A549 (cell line): ENCODE measurements at regions not wholly inside any gene's neighbourhood (a gene's known extent, or its start where the extent isn't known, plus 50 kb on each side); places are given as distances from the start of the nearest gene placed in this dataset.

Source experiments
- ATAC-seq, 2 experiments: fragments of 200-7000 bp in 1 of 2; fragments of >200 bp in 1 of 2; cut with Nextera tagmentation in 1 of 2; cut with Tn5 transposase in 1 of 2; 3 replicates each; pipeline versions ENCODE4 v1.8.0 to v1.9.1; 2018 to 2020; ENCODE audit warnings: mild to moderate bottlenecking in 1 of 2, moderate library complexity in 1 of 2
- CTCF ChIA-PET: fragments of 300-600 bp; sonication (Branson Sonifier 250); formaldehyde crosslinking; extraction: SDS; loops from one replicate; lab custom pipeline; 2021; ENCODE audit warnings: antibody characterized with exemption, inconsistent platforms; lab: Yijun Ruan, JAX
- POLR2A ChIA-PET: fragments of 350-600 bp; formaldehyde crosslinking; extraction: SDS; loops from one replicate; lab custom pipeline; 2021; ENCODE audit warnings: antibody characterized with exemption, inconsistent platforms; lab: Yijun Ruan, JAX
- DNase-seq, 2 experiments: peaks; one replicate each; pipeline versions ENCODE4 v3.0.0 to v3.0.0-alpha.2; 2011 to 2016; ENCODE audit warnings: low read depth in 1 of 2, low spot score in 1 of 2
- FAIRE-seq: peaks from 2 replicates; lab custom pipeline; 2011; peaks lifted over from hg19 to GRCh38; lab: Jason Lieb, UNC
- H3K27ac ChIP-seq, 2 experiments: fragments of >200 bp; sonication (Bioruptor Twin); formaldehyde crosslinking; 3 replicates each; pipeline ENCODE4 v1.5.1; 2016 to 2017
- H3K4me1 ChIP-seq: fragments of >200 bp; sonication (Bioruptor Twin); formaldehyde crosslinking; 3 replicates; pipeline ENCODE4 v1.6.1; 2016
- H3K4me2 ChIP-seq: fragments of >200 bp; sonication (Bioruptor Twin); formaldehyde crosslinking; 3 replicates; pipeline ENCODE4 v1.6.1; 2016
- H3K4me3 ChIP-seq: fragments of >200 bp; sonication (Bioruptor Twin); formaldehyde crosslinking; 3 replicates; pipeline ENCODE4 v1.5.1; 2016
- H3K9me3 ChIP-seq: fragments of >200 bp; sonication (Bioruptor Twin); formaldehyde crosslinking; 3 replicates; pipeline ENCODE4 v1.6.1; 2016
- BHLHE40 ChIP-seq: IDR thresholded peaks from 2 replicates; pipeline ENCODE4 v1.6.1; 2012; ENCODE audit warnings: low read depth, low read length, inconsistent platforms
- CTCF ChIP-seq: fragments of >200 bp; sonication (Bioruptor Twin); formaldehyde crosslinking; IDR thresholded peaks from 3 replicates; pipeline ENCODE4 v1.5.1; 2016
- EHF ChIP-seq: fragments of 250-450 bp; sonication (Bioruptor Pico); IDR thresholded peaks from 2 replicates; pipeline ENCODE4 v1.5.0; 2020; ENCODE audit warnings: mild to moderate bottlenecking
- EHMT2 ChIP-seq: fragments of 200-600 bp; sonication (generic); IDR thresholded peaks from 2 replicates; pipeline ENCODE4 v1.6.1; 2016; ENCODE audit warnings: antibody characterized with exemption, low read depth, mild to moderate bottlenecking, moderate library complexity
- FOSB ChIP-seq: fragments of 250-450 bp; sonication (Bioruptor Pico); IDR thresholded peaks from 2 replicates; pipeline ENCODE4 v1.5.0; 2020; ENCODE audit warnings: mild to moderate bottlenecking, moderate library complexity
- FOSL2 ChIP-seq, 2 experiments: fragments of 450-650 bp in 1 of 2; fragments of >200 bp in 1 of 2; sonication (Bioruptor Twin) in 1 of 2; formaldehyde crosslinking; IDR thresholded peaks; 2 replicates each; pipeline versions ENCODE4 v1.5.0 to v1.6.1; 2016 to 2020; ENCODE audit warnings: mild to moderate bottlenecking in 1 of 2, moderate library complexity in 1 of 2
- HDAC2 ChIP-seq: fragments of 200-600 bp; sonication (generic); IDR thresholded peaks from 2 replicates; pipeline ENCODE4 v1.6.1; 2016
- HES2 ChIP-seq: fragments of >200 bp; sonication (Bioruptor Twin); formaldehyde crosslinking; IDR thresholded peaks from 2 replicates; pipeline ENCODE4 v1.6.1; 2016
- HMGXB4 ChIP-seq: fragments of 250-450 bp; sonication (Bioruptor Pico); IDR thresholded peaks from 2 replicates; pipeline ENCODE4 v1.5.0; 2021; ENCODE audit warnings: mild to moderate bottlenecking, moderate library complexity, borderline replicate concordance
- HOXA7 ChIP-seq: fragments of 250-450 bp; sonication (Bioruptor Pico); IDR thresholded peaks from 2 replicates; pipeline ENCODE4 v1.5.0; 2020; ENCODE audit warnings: mild to moderate bottlenecking, moderate library complexity
- HOXB13 ChIP-seq: fragments of 250-450 bp; sonication (Bioruptor Pico); IDR thresholded peaks from 2 replicates; pipeline ENCODE4 v1.5.0; 2020; ENCODE audit warnings: low read depth, mild to moderate bottlenecking, moderate library complexity
- HOXB5 ChIP-seq: fragments of 250-450 bp; sonication (Bioruptor Pico); IDR thresholded peaks from 2 replicates; pipeline ENCODE4 v1.5.0; 2020; ENCODE audit warnings: mild to moderate bottlenecking, moderate library complexity
- JUN ChIP-seq, 2 experiments: fragments of >200 bp; sonication (Bioruptor Twin); formaldehyde crosslinking; IDR thresholded peaks; 2 replicates in 1 of 2; 3 replicates in 1 of 2; pipeline ENCODE4 v1.6.1; 2016 to 2017
- JUNB ChIP-seq: fragments of >200 bp; sonication (Bioruptor Twin); formaldehyde crosslinking; IDR thresholded peaks from 2 replicates; pipeline ENCODE4 v1.6.1; 2016
- KDM1A ChIP-seq: fragments of 200-600 bp; sonication (generic); IDR thresholded peaks from 2 replicates; pipeline ENCODE4 v1.6.1; 2016; ENCODE audit warnings: low read depth, mild to moderate bottlenecking
- KDM5A ChIP-seq: fragments of 200-600 bp; sonication (generic); IDR thresholded peaks from 2 replicates; pipeline ENCODE4 v1.6.1; 2016; ENCODE audit warnings: antibody characterized with exemption, mild to moderate bottlenecking
- MAFK ChIP-seq: fragments of 450-650 bp; IDR thresholded peaks from 2 replicates; pipeline ENCODE4 v1.6.1; 2014; ENCODE audit not compliant: partially characterized antibody
- MAX ChIP-seq: IDR thresholded peaks from 2 replicates; pipeline ENCODE4 v1.6.1; 2012
- MAZ ChIP-seq: fragments of 150-350 bp; IDR thresholded peaks from 2 replicates; pipeline ENCODE4 v1.6.1; 2014; ENCODE audit warnings: antibody characterized with exemption, low read depth, low read length, borderline replicate concordance
- PHF8 ChIP-seq: fragments of 200-600 bp; sonication (generic); IDR thresholded peaks from 2 replicates; pipeline ENCODE4 v1.6.1; 2016; ENCODE audit warnings: low read depth, mild to moderate bottlenecking, antibody characterized with exemption, moderate library complexity, borderline replicate concordance
- RARB ChIP-seq: fragments of 250-450 bp; sonication (Bioruptor Pico); IDR thresholded peaks from 2 replicates; pipeline ENCODE4 v1.8.0; 2021; ENCODE audit warnings: mild to moderate bottlenecking, moderate library complexity
- RCOR1 ChIP-seq: fragments of 150-350 bp; IDR thresholded peaks from 2 replicates; pipeline ENCODE4 v1.6.1; 2014; ENCODE audit warnings: antibody characterized with exemption, low read length, low read depth
- RFX5 ChIP-seq: fragments of 450-650 bp; IDR thresholded peaks from 2 replicates; pipeline ENCODE4 v1.7.1; 2014; ENCODE audit warnings: antibody characterized with exemption, mild to moderate bottlenecking, moderate library complexity
- USF2 ChIP-seq: fragments of 450-650 bp; IDR thresholded peaks from 2 replicates; pipeline ENCODE4 v1.6.1; 2014; ENCODE audit warnings: antibody characterized with exemption
- ZFP36 ChIP-seq: fragments of 450-650 bp; IDR thresholded peaks from 2 replicates; pipeline ENCODE4 v1.6.1; 2014; ENCODE audit warnings: borderline replicate concordance; ENCODE audit not compliant: partially characterized antibody
- ZNF302 ChIP-seq: fragments of 250-450 bp; sonication (Bioruptor Pico); IDR thresholded peaks from 2 replicates; pipeline ENCODE4 v1.9.0; 2021; ENCODE audit warnings: inconsistent platforms, mild to moderate bottlenecking, moderate library complexity
- WGBS: methylation state at CpG from one replicate; pipeline ENCODE4 v1.1.6; 2017; ENCODE audit errors: missing lambda C conversion rate; 5-methylcytosine and 5-hydroxymethylcytosine counted together

- POLR2A ChIA-PET = no interaction called here
- 29% methylated on average over 6 of the region's 6 CpGs for WGBS
Measured at GRCh38 chr6:169965239-169965638, 213.8 kb downstream of the ERMARD start.

GRCh38 chr6:169964486-169965180, 213.2 kb downstream of the ERMARD start:
- ATAC-seq = no peak
- H3K9me3 ChIP-seq = no peaks in the 10 kb centered on the region
- no peak overlapping the region for H3K27ac ChIP-seq
- POLR2A ChIA-PET = no interaction called here
- no peak for TF ChIP-seq MAX
- TF ChIP-seq HOXB5 (CRISPR knock-in tag) = no peak
- TF ChIP-seq RFX5 = no peak
- no peak for TF ChIP-seq ZFP36
- no peak for TF ChIP-seq RCOR1
- no peak for TF ChIP-seq MAZ
- no peak for TF ChIP-seq ZNF302 (CRISPR knock-in tag)
- no peak for TF ChIP-seq HDAC2
- no peak for TF ChIP-seq FOSL2 (IDR thresholded peaks at IDR 0.05)
- no peak for TF ChIP-seq FOSL2 (CRISPR knock-in tag; IDR thresholded peaks at IDR 0.05)
- TF ChIP-seq USF2 = no peak
- TF ChIP-seq HMGXB4 (CRISPR knock-in tag) = no peak
- no peak for TF ChIP-seq KDM5A
- no peak for TF ChIP-seq PHF8
- TF ChIP-seq KDM1A = no peak
- no peak for TF ChIP-seq JUN (IDR thresholded peaks at IDR 0.05)
- no peak for TF ChIP-seq HOXB13 (CRISPR knock-in tag)
- no peak for TF ChIP-seq BHLHE40
- TF ChIP-seq EHMT2 = no peak
- no peak overlapping the region for H3K4me3 ChIP-seq
- CTCF ChIA-PET = no interaction called here
- H3K4me2 ChIP-seq = no peak overlapping the region
- no peak for DNase-seq
- WGBS = 19% methylated on average over 9 of the region's 9 CpGs
- no peaks in the 10 kb centered on the region for H3K4me1 ChIP-seq
- no peak for FAIRE-seq

More at GRCh38 chr6:169965239-169965638, 213.8 kb downstream of the ERMARD start:
- TF ChIP-seq EHF (CRISPR knock-in tag) (no peak), FOSB (no peak), HOXA7 (CRISPR knock-in tag) (no peak), MAFK (no peak), HES2 (no peak), PHF8 (no peak), RARB (CRISPR knock-in tag) (no peak), JUNB (no peak), MAZ (no peak), CTCF (no peak)
- ATAC-seq = no peak
- no peaks in the 10 kb centered on the region for H3K4me1 ChIP-seq
- H3K9me3 ChIP-seq = no peaks in the 10 kb centered on the region
- CTCF ChIA-PET = no interaction called here
- no peak overlapping the region for H3K27ac ChIP-seq
- no peak overlapping the region for H3K4me3 ChIP-seq
- DNase-seq = no peak
- no peak for FAIRE-seq
- H3K4me2 ChIP-seq = no peak overlapping the region
